GM12878 (cell line): ENCODE measurements at regions not wholly inside any gene's neighbourhood (a gene's known extent, or its start where the extent isn't known, plus 50 kb on each side); places are given as distances from the start of the nearest gene placed in this dataset.

Experiments
- PRDM15 ChIP-seq: fragments of 450-650 bp; formaldehyde crosslinking; IDR thresholded peaks from 2 replicates; pipeline ENCODE4 v1.4.0; 2020; ENCODE audit warnings: mild to moderate bottlenecking, moderate library complexity
- TCF7 ChIP-seq: IDR thresholded peaks from 2 replicates; pipeline ENCODE4 v1.6.1; 2014; ENCODE audit warnings: antibody characterized with exemption, borderline replicate concordance

GRCh38 chr22:27655582-27656185, 145.9 kb downstream of the MN1 start:
- TF ChIP-seq PRDM15, result no peak
- no peak for TF ChIP-seq TCF7
